Myocyte (in vitro differentiated cells): ENCODE measurements at regions not wholly inside any gene's neighbourhood (a gene's known extent, or its start where the extent isn't known, plus 50 kb on each side); places are given as distances from the start of the nearest gene placed in this dataset.

Experiments used
- DNase-seq: peaks from one replicate; pipeline ENCODE4 v3.0.0-alpha.2; 2012; ENCODE audit warnings: low read depth

- DNase-seq: no peak
Measured at GRCh38 chr11:44488165-44488965, 77.1 kb upstream of the CD82 start.

GRCh38 chr11:44493383-44493782 is 72.1 kb upstream of the CD82 start:
- DNase-seq: no peak

- DNase-seq: no peak
Measured at GRCh38 chr11:44493930-44494329, 71.5 kb upstream of the CD82 start.

- no peak for DNase-seq
Measured at GRCh38 chr11:44494785-44495184, 70.7 kb upstream of the CD82 start.

- no peak for DNase-seq
Measured at GRCh38 chr11:44496391-44496790, 69.1 kb upstream of the CD82 start.

- no peak for DNase-seq
Measured at GRCh38 chr11:44498089-44498871, 67.2 kb upstream of the CD82 start.

- DNase-seq: no peak
Measured at GRCh38 chr11:44502506-44502905, 63.0 kb upstream of the CD82 start.

GRCh38 chr11:44505581-44506054 is 59.8 kb upstream of the CD82 start:
- DNase-seq: no peak

GRCh38 chr11:44506375-44507016 is 59.0 kb upstream of the CD82 start:
- no peak for DNase-seq

GRCh38 chr11:44507491-44507890 is 58.0 kb upstream of the CD82 start:
- DNase-seq: no peak

GRCh38 chr11:44507896-44508445 is 57.5 kb upstream of the CD82 start:
- DNase-seq: peak; percentile 74

GRCh38 chr11:44509296-44509695 is 56.2 kb upstream of the CD82 start:
- DNase-seq: peak; percentile 64

GRCh38 chr11:44510372-44510771 is 55.1 kb upstream of the CD82 start:
- no peak for DNase-seq

GRCh38 chr11:44512818-44513217 is 52.6 kb upstream of the CD82 start:
- DNase-seq: no peak

GRCh38 chr11:44515048-44515447 is 50.4 kb upstream of the CD82 start:
- no peak for DNase-seq
